ENCODE measurements at regions not wholly inside any gene's neighbourhood (a gene's known extent, or its start where the extent isn't known, plus 50 kb on each side); places are given as distances from the start of the nearest gene placed in this dataset.

DNA sequence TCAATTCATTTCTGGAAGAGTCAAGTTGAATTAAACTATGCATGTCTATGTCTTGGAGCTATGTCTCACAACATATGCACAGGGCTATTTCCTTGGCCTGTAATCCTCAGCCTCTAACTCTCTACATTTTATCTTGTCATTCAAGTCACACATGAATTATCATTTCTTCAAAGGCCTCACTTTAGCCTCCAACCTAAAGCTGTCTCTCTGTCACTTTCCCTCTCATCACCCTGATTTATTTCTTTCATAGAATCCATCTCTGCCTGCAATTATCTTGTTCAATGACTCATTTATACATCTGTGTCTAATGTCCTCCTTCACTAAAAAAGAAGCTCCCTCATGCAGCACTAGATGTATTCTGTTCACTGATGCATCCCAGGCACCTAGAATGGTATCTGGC, 614.2 kb upstream of the REG3G start:
- no peak for DNase-seq (ENCODE audit: low read depth)
- no peak overlapping the region for H3K4me3 ChIP-seq (ENCODE audit: low read depth, low read length)
- TF ChIP-seq, protein P1, sequence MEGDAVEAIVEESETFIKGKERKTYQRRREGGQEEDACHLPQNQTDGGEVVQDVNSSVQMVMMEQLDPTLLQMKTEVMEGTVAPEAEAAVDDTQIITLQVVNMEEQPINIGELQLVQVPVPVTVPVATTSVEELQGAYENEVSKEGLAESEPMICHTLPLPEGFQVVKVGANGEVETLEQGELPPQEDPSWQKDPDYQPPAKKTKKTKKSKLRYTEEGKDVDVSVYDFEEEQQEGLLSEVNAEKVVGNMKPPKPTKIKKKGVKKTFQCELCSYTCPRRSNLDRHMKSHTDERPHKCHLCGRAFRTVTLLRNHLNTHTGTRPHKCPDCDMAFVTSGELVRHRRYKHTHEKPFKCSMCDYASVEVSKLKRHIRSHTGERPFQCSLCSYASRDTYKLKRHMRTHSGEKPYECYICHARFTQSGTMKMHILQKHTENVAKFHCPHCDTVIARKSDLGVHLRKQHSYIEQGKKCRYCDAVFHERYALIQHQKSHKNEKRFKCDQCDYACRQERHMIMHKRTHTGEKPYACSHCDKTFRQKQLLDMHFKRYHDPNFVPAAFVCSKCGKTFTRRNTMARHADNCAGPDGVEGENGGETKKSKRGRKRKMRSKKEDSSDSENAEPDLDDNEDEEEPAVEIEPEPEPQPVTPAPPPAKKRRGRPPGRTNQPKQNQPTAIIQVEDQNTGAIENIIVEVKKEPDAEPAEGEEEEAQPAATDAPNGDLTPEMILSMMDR (conservative IDR thresholded peaks at IDR 0.05; ENCODE audit: low read depth, low read length) = no peak

DNA sequence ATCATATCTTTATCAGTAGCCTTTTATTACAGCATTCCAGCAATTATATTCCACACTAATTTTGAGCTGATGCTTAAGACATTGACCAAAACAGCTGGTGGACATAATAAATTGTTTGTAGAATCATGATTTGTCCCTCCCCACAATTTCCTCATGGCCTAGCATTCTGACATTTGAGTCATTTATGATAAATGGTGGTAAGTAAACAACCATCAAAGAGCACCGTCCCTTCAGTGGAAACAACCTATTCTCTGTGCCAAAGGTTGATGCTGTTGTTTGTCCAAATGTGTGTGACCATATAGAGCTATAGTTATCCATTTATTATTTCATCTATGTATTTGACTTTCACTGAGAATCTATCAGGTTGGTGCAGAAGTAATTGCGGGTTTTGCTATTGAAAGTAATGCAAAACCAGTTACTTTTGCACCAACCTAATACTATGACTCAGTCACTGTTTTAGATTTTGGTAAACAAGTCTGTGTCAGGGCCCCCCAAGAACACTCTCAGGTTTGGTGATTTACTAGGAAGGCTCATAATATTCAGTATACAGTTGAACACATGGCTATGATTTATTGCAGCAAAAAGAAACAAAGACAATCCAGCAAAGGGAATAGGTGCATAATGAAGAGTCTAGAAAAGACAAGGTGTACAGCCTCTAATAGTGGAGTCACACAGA, 608.7 kb upstream of the REG3G start:
- no peak overlapping the region for H3K4me3 ChIP-seq (ENCODE audit: low read depth, low read length)
- TF ChIP-seq, protein P1 (conservative IDR thresholded peaks at IDR 0.05; ENCODE audit: low read depth, low read length) = no peak
- no peak for DNase-seq (ENCODE audit: low read depth)

DNA sequence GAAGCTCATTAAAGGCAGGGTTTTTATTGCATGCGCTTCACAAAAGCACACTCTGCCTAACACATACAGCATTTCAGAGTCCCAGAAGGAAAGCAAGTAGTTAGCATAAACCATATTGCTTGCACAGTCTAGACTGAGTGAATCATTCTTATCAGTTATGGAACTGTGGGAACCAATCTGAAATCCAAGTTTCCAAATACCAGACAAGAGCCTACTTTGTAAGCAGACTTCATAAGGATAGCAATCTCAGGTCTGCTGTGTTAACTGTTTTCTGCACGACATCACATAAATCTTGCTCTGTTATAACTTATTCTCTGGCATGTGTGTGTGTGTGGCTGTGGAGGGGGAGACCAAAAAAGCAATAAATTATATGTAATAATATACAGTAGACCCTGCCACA, 608.1 kb upstream of the REG3G start:
- DNase-seq (ENCODE audit: low read depth) = no peak
- TF ChIP-seq, protein P1 (conservative IDR thresholded peaks at IDR 0.05; ENCODE audit: low read depth, low read length) = no peak
- H3K4me3 ChIP-seq (ENCODE audit: low read depth, low read length) = no peak overlapping the region

DNA sequence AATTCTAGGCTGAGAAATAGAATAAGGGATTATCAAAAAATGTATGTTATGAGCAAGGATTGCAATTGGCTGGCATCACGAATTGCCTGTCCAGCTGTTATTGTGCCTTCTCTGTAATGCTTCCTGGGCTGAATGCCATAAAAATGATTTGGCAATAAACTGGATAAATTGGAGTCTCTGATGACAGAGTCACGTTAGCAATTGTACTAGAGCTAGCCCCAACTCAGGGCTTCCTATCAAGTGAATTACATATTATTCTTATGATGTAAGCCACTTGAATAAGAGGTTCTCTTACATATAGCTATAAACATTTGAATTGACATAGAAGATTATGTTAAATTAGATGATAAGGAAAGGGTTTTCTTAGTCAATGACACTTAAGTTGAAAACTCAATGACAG, 607.5 kb upstream of the REG3G start:
- TF ChIP-seq, protein P1 (conservative IDR thresholded peaks at IDR 0.05; ENCODE audit: low read depth, low read length) = no peak
- no peak overlapping the region for H3K4me3 ChIP-seq (ENCODE audit: low read depth, low read length)
- DNase-seq (ENCODE audit: low read depth) = no peak

DNA sequence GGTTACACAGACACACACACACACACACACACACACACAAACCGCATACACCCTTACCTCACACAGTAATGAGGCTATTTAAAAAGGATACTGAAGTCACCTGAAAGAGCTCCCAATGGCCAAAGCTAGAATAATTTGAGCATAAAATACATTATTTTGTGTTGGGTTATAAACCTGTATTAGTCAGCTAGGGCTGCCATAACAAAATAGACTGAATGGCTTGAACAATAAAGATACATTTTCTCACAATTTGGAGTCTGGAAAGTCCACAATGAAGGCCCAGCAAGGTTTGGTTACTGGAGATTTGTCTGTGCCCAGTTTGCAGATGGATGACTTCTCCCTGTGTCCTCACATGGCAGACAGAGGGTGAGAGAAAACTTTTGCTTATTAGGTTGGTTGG, 605.4 kb upstream of the REG3G start:
- DNase-seq (ENCODE audit: low read depth) = no peak
- H3K4me3 ChIP-seq (ENCODE audit: low read depth, low read length) = no peak overlapping the region
- TF ChIP-seq, protein P1 (conservative IDR thresholded peaks at IDR 0.05; ENCODE audit: low read depth, low read length) = no peak

DNA sequence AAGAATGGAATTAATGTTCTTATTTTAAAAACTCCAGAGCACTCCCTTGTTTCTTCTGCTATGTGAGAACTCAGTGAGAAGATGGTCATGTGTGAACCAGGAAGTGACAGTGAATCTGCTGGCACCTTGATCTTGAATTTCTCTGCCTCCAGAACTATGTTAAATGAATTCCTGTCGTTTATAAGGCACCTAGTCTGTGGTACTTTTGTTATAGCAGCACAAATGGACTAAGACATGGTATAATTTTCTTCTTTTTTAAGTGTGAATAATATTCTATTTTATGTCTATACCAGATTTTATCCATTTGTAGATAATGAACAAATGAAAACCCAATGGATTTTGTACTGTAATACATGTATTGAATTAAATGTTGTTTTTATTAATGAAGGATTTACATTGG, 601.9 kb upstream of the REG3G start:
- TF ChIP-seq, protein P1 (conservative IDR thresholded peaks at IDR 0.05; ENCODE audit: low read depth, low read length) = no peak
- H3K4me3 ChIP-seq (ENCODE audit: low read depth, low read length) = no peak overlapping the region
- DNase-seq (ENCODE audit: low read depth) = no peak

DNA sequence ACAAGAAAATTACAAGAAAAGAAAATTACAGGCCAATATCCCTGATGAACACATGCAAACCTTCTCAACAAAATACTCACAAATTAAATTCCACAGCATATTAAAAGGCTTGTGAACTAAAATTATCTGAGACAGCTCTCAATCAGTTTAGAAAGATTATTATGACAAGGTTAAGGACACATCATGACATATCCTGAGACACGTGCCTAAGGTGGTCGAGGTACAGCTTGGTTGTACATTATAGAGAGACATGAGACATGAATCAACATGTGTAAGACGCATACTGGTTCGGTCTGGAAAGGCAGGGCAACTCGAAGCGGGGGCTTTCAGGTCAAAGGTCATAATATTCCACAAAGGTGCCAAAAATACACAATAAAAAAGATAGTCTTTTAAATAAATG, 598.3 kb upstream of the REG3G start:
- no peak for DNase-seq (ENCODE audit: low read depth)
- H3K4me3 ChIP-seq (ENCODE audit: low read depth, low read length) = no peak overlapping the region
- TF ChIP-seq, protein P1 (conservative IDR thresholded peaks at IDR 0.05; ENCODE audit: low read depth, low read length) = no peak
